Mesodermal cell (in vitro differentiated cells): ENCODE measurements at regions not wholly inside any gene's neighbourhood (a gene's known extent, or its start where the extent isn't known, plus 50 kb on each side); places are given as distances from the start of the nearest gene placed in this dataset.

Experiments
- H3K27ac ChIP-seq: 2 replicates; pipeline ENCODE4 v1.7.0; 2013; ENCODE audit warnings: mild to moderate bottlenecking, low read depth, low read length, moderate library complexity; ENCODE audit not compliant: severe bottlenecking
- H3K36me3 ChIP-seq: 2 replicates; pipeline ENCODE4 v1.7.1; 2013; ENCODE audit warnings: mild to moderate bottlenecking, low read length, moderate library complexity; ENCODE audit not compliant: control insufficient read depth, insufficient read depth
- H3K4me1 ChIP-seq: one replicate; pipeline ENCODE4 v1.7.1; 2013; ENCODE audit warnings: mild to moderate bottlenecking, low read length; ENCODE audit not compliant: insufficient read depth, control insufficient read depth, poor library complexity, severe bottlenecking
- H3K4me3 ChIP-seq: 2 replicates; pipeline ENCODE4 v1.7.0; 2013; ENCODE audit warnings: low read length, control low read depth, mild to moderate bottlenecking; ENCODE audit not compliant: insufficient read depth, poor library complexity, severe bottlenecking; ENCODE audit errors: extremely low read depth
- H3K9me3 ChIP-seq: 2 replicates; pipeline ENCODE4 v1.7.1; 2013; ENCODE audit warnings: mild to moderate bottlenecking, low read length, moderate library complexity; ENCODE audit not compliant: control insufficient read depth
- WGBS, 2 experiments: methylation state at CpG; one replicate each; pipeline ENCODE4 v1.1.5; 2013; ENCODE audit warnings: missing lambda C conversion rate in 2 of 2; ENCODE audit not compliant: insufficient coverage in 2 of 2; 5-methylcytosine and 5-hydroxymethylcytosine counted together

GRCh38 chr19:31512181-31512970, 163.1 kb upstream of the TSHZ3 start:
- 94% methylated on average over 5 to 8 of the region's 10 CpGs for WGBS, 2 experiments

DNA sequence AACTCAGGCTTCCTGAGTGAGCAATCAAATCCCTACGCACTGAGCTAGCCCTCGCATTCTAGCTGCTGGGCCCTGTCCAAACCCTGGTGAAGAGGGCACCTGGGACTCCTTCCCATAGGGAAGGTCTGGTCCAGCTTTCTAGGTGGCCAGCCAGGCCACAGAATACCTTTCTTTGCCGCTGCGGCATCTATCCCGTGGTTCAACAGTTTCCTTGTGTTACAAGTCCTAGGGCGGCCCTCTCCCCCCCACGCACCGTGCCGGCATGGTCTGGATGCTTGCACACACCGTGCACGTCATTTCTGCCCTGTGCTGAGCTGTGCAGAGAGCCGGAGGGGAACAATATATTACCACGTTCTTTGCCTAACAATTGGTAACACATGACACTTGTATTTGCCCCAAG, 164.6 kb upstream of the TSHZ3 start:
- Histone ChIP-seq H3K36me3 (no peaks in the 10 kb centered on the region), H3K9me3 (no peaks in the 10 kb centered on the region), H3K4me1 (peaks cover 9% of the 10 kb centered on the region), H3K27ac (no peak overlapping the region), H3K4me3 (no peak overlapping the region)
- 94% methylated on average over 8 of the region's 13 CpGs for WGBS, 2 experiments

More at GRCh38 chr19:31512181-31512970, 163.1 kb upstream of the TSHZ3 start:
- Histone ChIP-seq H3K4me3 (no peak overlapping the region), H3K4me1 (no peaks in the 10 kb centered on the region), H3K9me3 (no peaks in the 10 kb centered on the region), H3K27ac (no peak overlapping the region), H3K36me3 (no peaks in the 10 kb centered on the region)

- H3K36me3 ChIP-seq: no peaks in the 10 kb centered on the region
- H3K4me1 ChIP-seq: peaks cover 13% of the 10 kb centered on the region
- WGBS, 2 experiments: 92 to 96% methylated on average over 10 of the region's 18 CpGs
- no peaks in the 10 kb centered on the region for H3K9me3 ChIP-seq
- no peak overlapping the region for H3K27ac ChIP-seq
- H3K4me3 ChIP-seq: no peak overlapping the region
Observed at GRCh38 chr19:31515931-31516330, 166.7 kb upstream of the TSHZ3 start.

DNA sequence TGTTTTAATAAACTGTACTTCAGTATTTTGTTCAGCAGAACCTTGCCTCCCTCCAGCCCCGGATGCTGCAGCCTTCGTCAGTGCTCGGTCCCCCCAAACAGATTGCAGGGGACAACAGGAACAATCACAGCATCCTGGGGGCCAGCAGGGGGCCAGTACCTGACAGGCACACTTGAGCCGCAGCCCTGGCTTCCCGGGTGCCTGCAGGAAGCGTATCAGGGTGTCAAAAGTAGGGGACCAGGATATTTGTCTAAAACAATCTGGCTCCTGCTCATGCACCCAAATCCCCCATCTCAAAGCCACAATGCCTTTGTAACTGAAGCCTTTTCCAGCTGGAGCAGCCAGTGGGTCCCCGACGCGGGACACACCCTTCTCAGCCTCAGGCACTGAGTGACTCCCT, 167.5 kb upstream of the TSHZ3 start:
- H3K4me1 ChIP-seq: peaks cover 13% of the 10 kb centered on the region
- H3K4me3 ChIP-seq: no peak overlapping the region
- no peak overlapping the region for H3K27ac ChIP-seq
- no peaks in the 10 kb centered on the region for H3K36me3 ChIP-seq
- no peaks in the 10 kb centered on the region for H3K9me3 ChIP-seq
- 81 to 93% methylated on average over 6 to 8 of the region's 9 CpGs for WGBS, 2 experiments

DNA sequence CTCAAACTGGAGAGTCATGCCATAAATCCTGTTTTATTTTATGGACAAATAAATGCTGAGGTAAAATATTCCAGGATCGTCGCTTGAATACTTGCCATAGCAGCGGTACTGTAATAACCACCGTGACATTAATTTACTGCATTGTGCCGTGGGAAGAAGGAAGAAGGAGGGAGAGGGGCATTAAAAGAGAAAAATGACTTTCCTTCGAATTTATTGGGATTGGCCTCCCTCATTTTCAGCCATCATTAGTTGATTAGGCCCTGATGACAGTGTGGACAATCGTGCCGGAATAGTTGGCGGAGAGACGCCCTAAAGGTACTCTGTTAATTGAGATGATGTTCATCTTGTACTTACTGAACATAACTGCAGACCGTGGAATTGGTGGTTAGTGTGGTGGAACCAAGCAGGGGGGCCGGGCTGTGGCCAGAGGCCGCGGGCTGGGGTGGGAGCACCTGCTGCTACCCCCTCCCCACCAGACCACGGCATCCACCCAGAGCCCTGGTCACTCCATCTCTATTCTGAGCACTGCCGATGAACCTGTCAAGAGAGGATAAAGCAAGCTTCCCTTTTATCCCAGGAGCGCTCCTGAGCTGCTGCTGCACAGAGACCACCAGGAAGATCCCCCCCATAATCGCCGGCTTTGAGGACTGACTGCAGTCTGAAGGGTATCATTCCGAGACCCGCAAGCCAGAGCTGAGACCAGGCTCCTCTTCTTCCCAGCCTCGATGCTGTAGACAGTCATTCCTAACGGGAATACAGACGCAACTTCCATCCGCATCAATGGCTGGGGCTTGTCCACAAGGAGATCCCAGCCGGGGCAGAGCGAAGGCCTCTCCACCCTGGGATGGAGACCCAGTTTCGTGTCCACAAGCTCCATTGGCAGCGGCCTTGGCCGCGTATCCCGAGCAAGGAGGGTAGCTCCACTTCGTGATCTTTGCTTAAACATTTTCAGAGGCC, 168.3 kb upstream of the TSHZ3 start:
- Histone ChIP-seq H3K4me3 (no peak overlapping the region), H3K27ac (peak overlapping the region; percentile 78)
- 93 to 95% methylated on average over 29 of the region's 33 CpGs for WGBS, 2 experiments

DNA sequence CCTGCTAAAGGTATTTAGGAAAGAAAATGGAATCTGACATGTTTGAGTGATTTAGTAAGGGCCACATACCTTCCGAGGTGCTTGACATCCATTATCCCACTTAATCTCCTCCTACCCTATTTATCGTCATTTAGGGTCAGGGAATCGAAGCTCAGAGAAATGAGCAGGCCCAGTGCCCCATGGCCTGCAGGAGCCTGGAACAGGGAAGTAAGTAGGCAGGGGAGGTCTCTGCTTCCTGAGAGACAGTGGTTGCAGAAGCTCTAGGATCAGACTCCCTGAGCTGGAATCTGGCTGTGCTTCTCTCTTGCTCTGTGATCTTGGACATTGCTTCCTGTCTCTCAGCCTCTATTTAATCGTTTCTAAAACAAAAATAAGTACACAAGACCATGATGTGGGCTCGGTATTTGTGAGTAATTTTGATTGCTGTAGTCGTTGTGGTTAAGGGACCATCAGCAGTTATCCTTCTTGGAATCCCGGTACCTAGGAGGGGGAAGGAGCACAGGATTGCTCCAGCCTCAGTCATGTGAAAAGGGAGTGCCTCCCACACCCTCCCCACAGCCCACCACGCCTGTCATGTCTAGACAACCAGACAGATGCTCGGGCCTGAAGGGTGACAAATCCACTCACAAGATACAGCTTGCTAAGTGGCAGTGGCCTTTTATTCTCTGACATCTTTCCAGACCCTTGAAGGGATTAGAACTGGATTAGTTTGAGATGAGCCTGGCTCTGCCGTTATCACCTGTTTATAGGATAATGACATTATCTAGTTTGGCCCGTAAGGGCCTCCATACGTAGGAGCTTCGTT, 169.2 kb upstream of the TSHZ3 start:
- H3K27ac ChIP-seq: peak overlapping the region; percentile 82
- H3K4me3 ChIP-seq: no peak overlapping the region
- H3K9me3 ChIP-seq: peaks cover 5% of the 10 kb centered on the region
- no peaks in the 10 kb centered on the region for H3K36me3 ChIP-seq
- peaks cover 13% of the 10 kb centered on the region for H3K4me1 ChIP-seq
- 60 to 75% methylated on average over 2 to 3 of the region's 13 CpGs for WGBS, 2 experiments

More for the DNA sequence above, 168.3 kb upstream of the TSHZ3 start:
- Histone ChIP-seq H3K9me3 (peaks cover 5% of the 10 kb centered on the region), H3K36me3 (no peaks in the 10 kb centered on the region), H3K4me1 (peaks cover 13% of the 10 kb centered on the region)

DNA sequence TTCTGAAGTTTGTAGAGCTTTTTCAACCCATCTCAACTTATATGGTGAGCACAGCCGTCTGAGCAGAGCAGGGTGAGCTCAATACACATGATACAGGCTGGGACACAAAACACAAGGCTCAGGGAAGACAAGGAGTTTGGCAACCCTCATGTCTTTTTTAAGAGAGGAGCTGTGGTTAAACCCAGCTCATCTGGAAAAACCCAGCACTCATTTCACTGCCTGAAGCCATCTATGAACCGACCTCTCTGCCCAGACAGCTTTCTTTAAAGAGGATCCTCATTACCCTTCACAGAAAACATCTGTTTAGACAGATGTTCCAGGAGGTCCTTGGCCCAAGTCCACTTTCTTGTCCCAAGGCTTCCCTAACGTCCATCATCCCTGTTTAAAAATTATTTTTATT, 170.0 kb upstream of the TSHZ3 start:
- H3K36me3 ChIP-seq: no peaks in the 10 kb centered on the region
- peaks cover 5% of the 10 kb centered on the region for H3K9me3 ChIP-seq
- peaks cover 13% of the 10 kb centered on the region for H3K4me1 ChIP-seq
- no peak overlapping the region for H3K4me3 ChIP-seq
- peak overlapping the region; percentile 82 for H3K27ac ChIP-seq
- WGBS, 2 experiments: 61 to 66% methylated on average over 2 of the region's 3 CpGs

DNA sequence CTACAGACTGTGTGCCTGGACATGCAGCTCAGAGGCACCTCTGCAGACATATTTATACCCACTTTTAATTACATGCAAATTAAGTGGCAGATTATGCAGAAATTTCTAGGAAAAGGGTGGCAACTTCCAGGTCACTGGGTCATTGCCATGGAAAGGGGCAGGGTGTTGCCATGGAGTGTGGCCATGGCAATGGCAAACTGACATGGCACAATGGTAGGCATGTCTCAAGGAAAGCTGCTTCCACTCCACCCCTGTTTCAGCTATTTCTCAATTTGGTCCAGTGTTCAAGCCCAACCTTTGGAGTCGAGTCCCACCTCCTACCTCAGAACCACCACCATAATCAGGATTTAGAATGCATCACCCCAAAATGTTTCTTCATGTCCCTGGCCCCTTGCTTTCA, 170.7 kb upstream of the TSHZ3 start:
- 91% methylated on average over 1 of the region's 1 CpG; no CpG with 5 or more reads in 1 of the 2 experiments for WGBS, 2 experiments
- peaks cover 13% of the 10 kb centered on the region for H3K4me1 ChIP-seq
- no peaks in the 10 kb centered on the region for H3K36me3 ChIP-seq
- peaks cover 5% of the 10 kb centered on the region for H3K9me3 ChIP-seq
- H3K4me3 ChIP-seq: no peak overlapping the region
- H3K27ac ChIP-seq: no peak overlapping the region

DNA sequence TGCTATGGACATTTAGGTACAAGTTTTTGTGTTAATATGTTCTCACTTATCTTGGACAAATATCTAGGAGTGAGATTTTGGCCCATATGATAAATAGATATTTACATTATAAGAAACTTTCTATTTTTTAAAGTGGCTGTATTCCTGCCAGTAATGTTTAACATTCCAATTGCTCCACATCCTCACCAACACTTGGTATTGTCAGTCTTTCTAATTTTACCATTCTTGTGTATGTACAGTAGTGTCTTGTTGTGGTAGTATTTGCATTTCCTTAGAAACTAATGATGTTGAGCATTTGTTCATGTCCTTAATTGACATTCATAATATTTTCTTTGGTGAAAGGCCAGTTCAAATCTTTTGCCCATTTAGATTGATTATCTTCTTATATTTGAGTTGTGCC, 171.4 kb upstream of the TSHZ3 start:
- Histone ChIP-seq H3K4me1 (peaks cover 13% of the 10 kb centered on the region), H3K9me3 (peaks cover 5% of the 10 kb centered on the region), H3K36me3 (no peaks in the 10 kb centered on the region), H3K4me3 (no peak overlapping the region), H3K27ac (no peak overlapping the region)

DNA sequence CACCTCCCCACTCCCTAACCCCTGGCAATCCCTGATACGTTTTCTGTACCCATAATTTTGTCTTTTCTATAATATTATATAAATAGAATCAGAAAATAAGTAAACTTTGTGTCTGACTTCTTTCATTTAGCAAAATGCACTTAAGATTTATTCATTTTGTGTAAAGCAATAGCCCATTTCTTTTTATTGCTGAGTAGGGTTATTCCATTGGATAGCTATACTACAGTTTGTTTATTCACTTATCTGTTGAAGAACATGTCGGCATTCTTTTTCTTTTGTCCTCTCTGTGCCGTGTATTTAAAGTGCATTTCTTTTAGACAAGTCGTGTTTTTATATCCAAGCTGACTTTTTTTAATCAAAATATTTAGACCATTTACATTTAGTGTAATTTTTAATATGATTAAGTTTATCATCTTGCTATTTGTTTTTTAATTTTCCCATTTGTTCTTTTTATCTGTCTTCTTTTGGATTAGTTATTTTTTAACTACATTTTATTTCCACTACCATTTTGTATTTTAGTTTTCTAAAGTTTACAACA, 176.4 kb upstream of the TSHZ3 start:
- Histone ChIP-seq H3K4me3 (no peak overlapping the region), H3K9me3 (peaks cover 8% of the 10 kb centered on the region), H3K4me1 (no peaks in the 10 kb centered on the region), H3K27ac (no peak overlapping the region), H3K36me3 (no peaks in the 10 kb centered on the region)
- WGBS, 2 experiments: no CpG with 5 or more reads among the region's 4 CpGs
